ENCODE measurements at regions not wholly inside any gene's neighbourhood (a gene's known extent, or its start where the extent isn't known, plus 50 kb on each side); places are given as distances from the start of the nearest gene placed in this dataset.

DNA sequence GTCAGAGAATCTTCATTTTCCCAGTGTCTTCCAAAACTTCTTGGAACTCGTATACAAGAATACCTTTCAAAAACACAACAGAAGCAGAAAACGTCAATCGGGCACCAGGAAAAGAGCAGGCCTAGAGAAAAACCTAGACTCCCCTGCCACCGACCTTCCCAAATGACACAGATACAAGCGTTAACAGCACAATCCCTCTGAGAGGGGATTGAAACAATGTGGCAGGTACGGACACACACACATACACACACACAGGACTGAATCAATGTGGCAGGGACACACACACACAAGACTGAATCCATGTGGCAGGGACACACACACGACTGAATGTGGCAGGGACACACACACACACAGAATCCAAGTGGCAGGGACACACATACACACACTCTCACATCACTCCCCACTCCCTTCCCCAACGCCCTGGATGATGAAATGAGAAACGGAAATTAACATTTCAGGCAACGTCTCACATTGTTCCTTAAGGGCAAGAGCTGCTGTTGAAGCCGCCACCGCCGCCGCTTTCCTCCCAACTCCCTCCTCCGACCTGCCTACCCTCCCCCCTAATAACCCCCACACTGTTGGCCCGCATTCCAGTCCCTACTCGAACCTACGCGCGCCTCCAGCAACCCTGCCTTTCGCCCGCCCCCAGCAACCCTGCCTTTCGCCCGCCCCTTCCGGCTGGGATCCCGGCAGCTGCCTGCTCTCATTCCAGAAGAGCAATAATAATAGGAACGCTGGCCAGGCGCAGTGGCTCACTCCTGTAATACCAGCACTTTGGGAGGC lies 302.1 kb upstream of the HSFY2 start:
- Mint-ChIP-seq H3K36me3 (ENCODE audit: low read depth) (no peaks in the 10 kb centered on the region), H3K4me1 (ENCODE audit: low read depth) (peaks cover 11% of the 10 kb centered on the region), H3K9me3 (no peaks in the 10 kb centered on the region), H3K27me3 (no peaks in the 10 kb centered on the region), H3K4me3 (peak overlapping the region; percentile 86), H3K27ac (peak overlapping the region; percentile 55)
- Histone ChIP-seq H3K36me3 (ENCODE audit: insufficient read depth, low read length) (no peaks in the 10 kb centered on the region), H3K4me1 (ENCODE audit: insufficient read depth, low read length) (peaks cover 3% of the 10 kb centered on the region), H3K27ac (ENCODE audit: low read depth in 1 of 2, low read length in 2 of 2) (no peak overlapping the region), H3K4me3 (ENCODE audit: low read length) (peak overlapping the region; percentile 51), H3K27me3 (ENCODE audit: control insufficient read depth in 1 of 2, insufficient read depth in 2 of 2, low read length in 2 of 2) (no peaks in the 10 kb centered on the region), H3K9me3 (ENCODE audit: control insufficient read depth in 1 of 2, insufficient read depth in 1 of 2, low read length in 2 of 2) (peaks cover 0 to 10% of the 10 kb centered on the region in 2 experiments)
- TF ChIP-seq, protein P1, sequence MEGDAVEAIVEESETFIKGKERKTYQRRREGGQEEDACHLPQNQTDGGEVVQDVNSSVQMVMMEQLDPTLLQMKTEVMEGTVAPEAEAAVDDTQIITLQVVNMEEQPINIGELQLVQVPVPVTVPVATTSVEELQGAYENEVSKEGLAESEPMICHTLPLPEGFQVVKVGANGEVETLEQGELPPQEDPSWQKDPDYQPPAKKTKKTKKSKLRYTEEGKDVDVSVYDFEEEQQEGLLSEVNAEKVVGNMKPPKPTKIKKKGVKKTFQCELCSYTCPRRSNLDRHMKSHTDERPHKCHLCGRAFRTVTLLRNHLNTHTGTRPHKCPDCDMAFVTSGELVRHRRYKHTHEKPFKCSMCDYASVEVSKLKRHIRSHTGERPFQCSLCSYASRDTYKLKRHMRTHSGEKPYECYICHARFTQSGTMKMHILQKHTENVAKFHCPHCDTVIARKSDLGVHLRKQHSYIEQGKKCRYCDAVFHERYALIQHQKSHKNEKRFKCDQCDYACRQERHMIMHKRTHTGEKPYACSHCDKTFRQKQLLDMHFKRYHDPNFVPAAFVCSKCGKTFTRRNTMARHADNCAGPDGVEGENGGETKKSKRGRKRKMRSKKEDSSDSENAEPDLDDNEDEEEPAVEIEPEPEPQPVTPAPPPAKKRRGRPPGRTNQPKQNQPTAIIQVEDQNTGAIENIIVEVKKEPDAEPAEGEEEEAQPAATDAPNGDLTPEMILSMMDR (IDR thresholded peaks at IDR 0.05) = no peak
- DNase-seq = peak in 5 of 14 experiments; percentile 1 to 34 (median 14)
- intact Hi-C loops (cut with DNase I, micrococcal nuclease) = no loop called here
- ATAC-seq (ENCODE audit: poor library complexity) = peak; percentile 32
- ChIA-PET CTCF (no interaction called here), POLR2A (interaction anchor here (1.2 kb wide), 1 partner anchor 492 kb away, joined by 5 read pairs; no protein-coding TSS in a partner anchor)

DNA sequence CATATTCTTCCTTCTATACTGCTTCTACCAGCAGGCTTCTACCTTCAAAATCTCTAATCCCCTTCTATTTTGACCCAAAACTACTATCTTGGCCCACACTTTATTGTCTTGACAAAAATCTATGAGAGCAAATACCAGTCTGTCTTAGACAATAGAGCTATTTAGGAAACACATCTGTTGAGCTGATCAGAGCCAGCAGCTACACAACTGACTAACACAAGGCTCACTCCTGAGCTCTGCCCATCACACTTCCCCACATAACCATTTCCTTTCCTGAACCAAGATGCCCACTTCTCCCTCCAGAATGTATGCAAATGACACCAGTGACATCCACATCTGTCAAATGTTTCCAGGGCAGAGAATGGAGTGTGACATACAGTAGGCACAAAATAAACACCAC lies 293.9 kb upstream of the HSFY2 start:
- CTCF ChIA-PET = no interaction called here

DNA sequence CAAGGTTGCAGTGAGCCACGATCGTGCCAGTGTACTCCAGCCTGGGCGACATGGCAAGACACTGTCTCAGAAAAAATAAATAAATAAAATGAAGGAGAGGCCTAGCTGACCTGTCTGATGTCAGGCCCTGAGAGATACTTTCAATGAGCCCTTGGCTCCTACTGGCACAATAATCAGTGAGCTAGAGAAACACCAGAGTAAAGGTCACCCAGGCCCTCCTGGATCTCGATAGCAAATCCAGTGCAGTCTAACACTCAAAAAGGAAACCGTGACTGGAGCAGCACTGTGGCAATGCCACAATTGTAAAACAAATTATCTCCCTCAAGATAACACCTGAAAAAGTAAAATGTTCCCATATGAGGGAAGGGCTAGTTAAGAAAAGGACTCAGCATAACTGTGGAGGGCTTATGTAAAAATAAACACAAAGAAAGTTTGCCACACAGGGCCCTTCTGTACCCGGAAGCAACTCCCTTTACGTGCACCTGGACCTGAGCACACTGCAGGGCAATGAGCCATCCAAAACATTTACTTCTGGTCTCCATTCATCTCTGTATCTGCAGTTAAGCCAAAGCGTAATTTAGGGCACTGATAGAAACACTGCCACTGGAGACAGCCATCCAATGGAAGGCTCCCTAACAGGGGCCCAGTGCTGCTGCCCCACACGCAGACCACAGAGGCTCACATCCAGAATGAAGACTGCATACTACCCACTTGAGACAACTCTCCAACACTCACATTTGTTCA lies 293.1 kb upstream of the HSFY2 start:
- ATAC-seq (ENCODE audit: poor library complexity) (no peak), DNase-seq (no peak)
- Mint-ChIP-seq H3K27ac (no peak overlapping the region), H3K4me1 (ENCODE audit: low read depth) (no peaks in the 10 kb centered on the region), H3K4me3 (no peak overlapping the region), H3K9me3 (no peaks in the 10 kb centered on the region), H3K36me3 (ENCODE audit: low read depth) (no peaks in the 10 kb centered on the region), H3K27me3 (no peaks in the 10 kb centered on the region)
- Histone ChIP-seq H3K27me3 (ENCODE audit: control insufficient read depth in 1 of 2, insufficient read depth in 2 of 2, low read length in 2 of 2) (no peaks in the 10 kb centered on the region), H3K36me3 (ENCODE audit: insufficient read depth, low read length) (no peaks in the 10 kb centered on the region), H3K4me1 (ENCODE audit: insufficient read depth, low read length) (no peaks in the 10 kb centered on the region), H3K9me3 (ENCODE audit: control insufficient read depth in 1 of 2, insufficient read depth in 1 of 2, low read length in 2 of 2) (no peaks in the 10 kb centered on the region), H3K4me3 (ENCODE audit: low read length) (no peak overlapping the region), H3K27ac (ENCODE audit: low read depth in 1 of 2, low read length in 2 of 2) (no peak overlapping the region)
- TF ChIP-seq, protein P1 (IDR thresholded peaks at IDR 0.05) = no peak
- ChIA-PET POLR2A (no interaction called here), CTCF (no interaction called here)
- intact Hi-C loops (cut with DNase I, micrococcal nuclease) = no loop called here

More for the DNA sequence above, 293.9 kb upstream of the HSFY2 start:
- ATAC-seq (ENCODE audit: poor library complexity) (no peak), DNase-seq (no peak)
- intact Hi-C loops (cut with DNase I, micrococcal nuclease) = no loop called here
- no peak overlapping the region for H3K27ac ChIP-seq (ENCODE audit: low read depth in 1 of 2, low read length in 2 of 2)
- H3K9me3 Mint-ChIP-seq = no peaks in the 10 kb centered on the region
- H3K4me3 Mint-ChIP-seq = no peak overlapping the region
- H3K27me3 ChIP-seq (ENCODE audit: control insufficient read depth in 1 of 2, insufficient read depth in 2 of 2, low read length in 2 of 2) = no peaks in the 10 kb centered on the region
- no peak overlapping the region for H3K4me3 ChIP-seq (ENCODE audit: low read length)
- H3K9me3 ChIP-seq (ENCODE audit: control insufficient read depth in 1 of 2, insufficient read depth in 1 of 2, low read length in 2 of 2) = no peaks in the 10 kb centered on the region
- no peaks in the 10 kb centered on the region for H3K4me1 Mint-ChIP-seq (ENCODE audit: low read depth)
- no peaks in the 10 kb centered on the region for H3K27me3 Mint-ChIP-seq
- H3K27ac Mint-ChIP-seq = no peak overlapping the region
- TF ChIP-seq, protein P1 (IDR thresholded peaks at IDR 0.05) = no peak
- H3K36me3 ChIP-seq (ENCODE audit: insufficient read depth, low read length) = no peaks in the 10 kb centered on the region
- no peaks in the 10 kb centered on the region for H3K36me3 Mint-ChIP-seq (ENCODE audit: low read depth)
- H3K4me1 ChIP-seq (ENCODE audit: insufficient read depth, low read length) = no peaks in the 10 kb centered on the region
- POLR2A ChIA-PET = no interaction called here

Data from CD4-positive, alpha-beta T cell (primary cell).